GM23338 (cell line): ENCODE measurements at regions not wholly inside any gene's neighbourhood (a gene's known extent, or its start where the extent isn't known, plus 50 kb on each side); places are given as distances from the start of the nearest gene placed in this dataset.

Experiments used
- CREB1 ChIP-seq: fragments of 250-450 bp; sonication (Bioruptor Pico); IDR thresholded peaks from 2 replicates; pipeline ENCODE4 v1.5.0; 2020; ENCODE audit warnings: low read depth, mild to moderate bottlenecking, moderate library complexity
- CTCF ChIP-seq, 2 experiments: fragments of 200-600 bp in 1 of 2; sonication (generic) in 1 of 2; conservative IDR thresholded peaks; 2 replicates each; pipeline versions ENCODE4 v1.5.1 to v1.6.1; 2016 to 2017; ENCODE audit warnings: antibody characterized with exemption in 2 of 2, low read depth in 2 of 2, mild to moderate bottlenecking in 2 of 2, moderate library complexity in 1 of 2
- ETS1 ChIP-seq: IDR thresholded peaks from 2 replicates; pipeline ENCODE4 v1.6.1; 2016; ENCODE audit warnings: antibody characterized with exemption
- EZH2 ChIP-seq: fragments of 200-600 bp; sonication (generic); IDR thresholded peaks from one replicate; pipeline ENCODE4 v1.8.0; 2017; ENCODE audit warnings: antibody characterized with exemption, mild to moderate bottlenecking, low read depth; ENCODE audit not compliant: unreplicated experiment
- EZH2phosphoT487 ChIP-seq: fragments of 200-600 bp; sonication (generic); IDR thresholded peaks from one replicate; pipeline ENCODE4 v1.8.1; 2018; ENCODE audit warnings: antibody characterized with exemption; ENCODE audit not compliant: unreplicated experiment
- POLR2AphosphoS5 ChIP-seq: IDR thresholded peaks from 2 replicates; pipeline ENCODE4 v1.6.1; 2016; ENCODE audit warnings: antibody characterized with exemption, low read depth
- REST ChIP-seq: IDR thresholded peaks from one replicate; pipeline ENCODE4 v1.6.1; 2018; ENCODE audit warnings: antibody characterized with exemption; ENCODE audit not compliant: unreplicated experiment
- ZNF462 ChIP-seq: fragments of 250-450 bp; sonication (Bioruptor Pico); IDR thresholded peaks from 2 replicates; pipeline ENCODE4 v1.5.0; 2020; ENCODE audit warnings: mild to moderate bottlenecking, moderate library complexity

GRCh38 chr10:44587488-44588318, 202.8 kb upstream of the CXCL12 start:
- TF ChIP-seq CTCF (conservative IDR thresholded peaks at IDR 0.05; ENCODE audit: low read depth in 2 of 2) (no peak), POLR2AphosphoS5 (no peak), EZH2 (no peak), EZH2phosphoT487 (no peak), ETS1 (no peak), REST (no peak), ZNF462 (CRISPR knock-in tag) (no peak), CREB1 (CRISPR knock-in tag) (no peak)
